ENCODE measurements at regions not wholly inside any gene's neighbourhood (a gene's known extent, or its start where the extent isn't known, plus 50 kb on each side); places are given as distances from the start of the nearest gene placed in this dataset.

GRCh38 chr2:104340162-104340561, 513.8 kb upstream of the POU3F3 start:
- no peak for DNase-seq

DNA sequence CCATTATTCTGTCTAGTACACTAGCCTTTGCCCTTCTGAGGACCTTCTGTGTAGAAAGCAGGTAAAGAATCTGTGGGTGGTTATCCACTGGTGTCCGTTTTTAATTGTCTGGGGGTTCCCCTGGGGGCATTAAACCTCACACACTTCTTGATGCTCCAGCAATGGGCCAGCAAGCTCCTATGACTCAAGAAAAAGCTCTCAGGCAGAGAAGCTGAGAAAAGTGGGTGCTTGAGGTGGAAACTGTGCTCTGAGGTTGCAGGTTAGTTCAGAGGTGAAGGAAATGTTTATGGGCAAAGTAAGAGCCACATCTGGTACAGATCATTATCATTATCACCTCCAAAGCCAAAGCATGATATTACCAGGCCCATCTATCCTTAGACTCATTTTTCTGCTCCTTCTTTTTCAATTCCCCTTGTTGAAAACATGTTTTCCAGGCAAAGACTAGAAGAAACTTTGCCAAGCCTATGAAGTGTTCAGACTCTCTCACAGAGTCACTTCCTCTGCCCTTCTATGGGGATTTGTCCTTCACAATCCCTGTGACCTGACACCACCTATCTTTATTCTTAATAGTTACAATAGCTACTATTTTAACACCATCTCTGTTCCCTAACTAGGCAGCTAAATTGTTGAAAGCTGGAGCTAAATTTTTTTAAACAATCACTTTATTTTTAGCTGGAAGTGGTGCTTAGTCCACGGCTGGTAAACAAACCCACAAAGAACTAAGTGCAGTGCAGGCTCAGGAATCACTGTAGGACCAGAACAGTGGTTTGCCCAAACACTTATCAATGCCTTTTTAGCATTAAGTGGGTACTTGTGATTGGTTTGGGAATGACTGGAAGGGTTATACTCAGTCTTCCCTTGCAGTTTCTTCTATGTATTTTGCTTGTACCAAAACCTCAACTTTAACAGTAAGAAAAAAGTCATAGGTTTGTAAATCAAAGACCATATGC, 512.8 kb upstream of the POU3F3 start:
- no peak for DNase-seq

DNA sequence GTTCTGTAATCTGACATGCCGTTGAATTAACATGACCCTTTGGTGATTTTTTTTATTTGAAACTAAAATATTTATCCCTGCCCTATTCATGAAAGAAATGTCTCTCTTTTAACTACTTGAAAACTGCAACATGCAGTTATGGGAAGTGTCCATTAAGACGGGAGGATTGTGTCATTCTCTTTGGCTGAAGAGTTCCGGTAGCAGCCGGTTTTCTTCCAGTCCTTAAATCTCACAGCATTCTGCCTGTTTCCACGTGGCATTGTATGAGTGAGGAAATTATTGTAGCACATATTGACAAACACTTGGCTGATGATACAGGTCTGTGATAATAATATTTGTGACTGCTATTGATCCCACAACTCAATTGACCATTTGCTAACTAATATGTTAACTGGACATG, 509.6 kb upstream of the POU3F3 start:
- no peak for DNase-seq

GRCh38 chr2:104344985-104345384, 508.9 kb upstream of the POU3F3 start:
- DNase-seq: no peak

DNA sequence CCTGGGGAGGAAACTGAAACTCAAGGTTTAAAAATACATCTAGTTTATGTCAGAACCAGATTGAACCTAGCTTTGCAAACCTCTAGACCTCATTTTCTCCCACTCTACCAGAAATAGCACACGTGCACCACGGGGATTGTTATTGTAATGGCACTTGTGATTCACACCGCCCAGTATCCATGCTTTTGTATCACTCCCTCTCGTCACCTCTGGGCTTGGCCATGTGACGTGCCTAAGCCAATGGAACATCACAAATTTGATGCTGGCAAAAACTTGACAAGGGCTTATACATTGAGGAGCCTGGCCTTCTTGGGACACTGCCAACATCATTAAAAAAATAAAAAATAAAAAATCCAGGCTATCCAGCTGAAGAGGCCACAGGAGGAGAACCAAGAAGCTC, 495.8 kb upstream of the POU3F3 start:
- no peak for DNase-seq

GRCh38 chr2:104361414-104361813, 492.5 kb upstream of the POU3F3 start:
- no peak for DNase-seq

- no peak for DNase-seq
These were observed 485.8 kb upstream of the POU3F3 start for GRCh38 chr2:104368089-104368488.

DNA sequence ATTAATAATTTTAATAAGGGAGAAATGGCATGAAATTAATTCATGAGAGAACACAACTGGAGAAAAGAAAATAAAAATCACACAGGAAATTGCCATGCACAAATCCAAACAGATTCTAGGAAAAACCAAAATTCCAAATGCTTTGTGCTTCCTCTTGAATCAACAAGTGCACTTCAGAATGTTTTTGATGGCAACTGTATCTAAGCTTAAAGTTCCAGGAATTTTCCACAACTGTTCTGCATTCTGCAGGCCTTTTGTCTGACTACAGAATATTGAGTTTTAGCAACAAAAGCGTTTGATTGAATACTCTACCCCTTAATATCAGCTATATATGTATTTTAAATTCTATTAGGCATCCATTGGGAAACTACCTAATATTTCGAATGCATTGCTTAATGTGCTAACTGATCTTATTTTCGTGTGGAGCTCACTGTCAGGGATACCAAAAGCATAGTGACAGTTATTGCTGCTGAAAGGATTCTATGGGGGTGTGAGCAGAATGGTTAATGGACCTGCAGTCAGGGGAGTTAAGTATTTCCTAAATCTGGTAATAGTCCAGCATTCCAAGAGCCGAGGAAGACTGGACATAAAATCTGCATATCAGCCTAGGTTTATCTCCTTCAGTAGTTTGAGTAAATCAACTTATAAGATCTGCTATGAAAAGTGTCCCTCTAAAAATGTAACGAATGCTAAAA, 482.7 kb upstream of the POU3F3 start:
- DNase-seq: no peak

DNA sequence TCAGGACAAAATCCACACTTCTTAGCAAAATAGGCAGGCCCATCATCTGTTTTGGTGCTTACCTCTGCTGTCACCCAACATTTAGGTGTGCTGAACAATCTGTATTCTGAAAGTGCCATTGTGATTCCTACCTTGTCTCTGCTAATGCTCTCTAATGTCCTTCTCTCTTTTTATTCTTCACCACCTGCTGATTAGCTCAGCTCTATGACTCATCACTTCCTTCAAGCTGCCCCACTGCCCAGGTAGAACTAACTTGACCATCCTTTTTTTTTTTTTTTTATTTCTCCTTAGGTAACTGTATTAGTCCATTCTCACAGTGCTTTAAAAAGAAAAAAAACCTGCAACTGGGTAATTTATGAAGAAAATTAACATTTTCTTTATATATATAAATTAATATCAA, 478.7 kb upstream of the POU3F3 start:
- no peak for DNase-seq

- DNase-seq: no peak
These were observed 475.0 kb upstream of the POU3F3 start for GRCh38 chr2:104378853-104379374.

DNA sequence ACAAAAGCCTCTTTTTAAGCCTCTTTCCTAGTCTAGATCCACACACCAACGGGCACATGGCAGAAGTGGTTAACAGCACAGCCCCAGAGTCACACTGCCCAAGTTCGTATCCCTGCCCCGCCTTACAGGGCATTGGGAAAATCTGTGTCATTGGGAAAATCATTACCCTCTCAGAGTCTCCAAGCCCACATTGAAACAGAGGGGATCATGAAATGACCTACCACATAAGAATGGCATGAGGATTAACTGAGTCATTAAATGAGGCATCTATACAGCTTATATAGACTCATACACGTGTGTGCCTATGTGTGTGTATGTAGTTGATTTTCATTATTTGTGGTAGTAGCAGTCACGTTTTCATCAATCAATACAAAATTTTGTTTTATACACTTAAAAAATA, 469.0 kb upstream of the POU3F3 start:
- no peak for DNase-seq

- no peak for DNase-seq
These were observed 468.2 kb upstream of the POU3F3 start for GRCh38 chr2:104385743-104386142.

DNA sequence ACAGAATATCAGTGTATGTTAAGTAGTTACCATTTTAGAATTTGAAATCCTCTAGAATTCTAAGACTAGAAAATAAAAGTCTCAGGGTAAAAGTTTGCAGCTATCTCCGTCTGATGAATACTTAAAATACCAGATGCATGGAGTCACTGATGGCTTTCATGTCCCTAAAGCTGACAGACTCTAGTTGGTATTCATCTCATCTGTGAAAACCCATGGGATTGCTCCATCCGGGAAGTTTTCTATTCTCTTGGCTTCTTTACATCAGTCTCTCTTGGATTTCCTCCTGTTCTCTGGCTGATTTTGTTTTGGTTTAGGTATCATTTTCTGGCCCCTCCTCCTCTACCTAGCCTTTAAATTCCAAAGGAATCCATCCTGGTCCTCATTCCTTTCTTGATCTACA, 465.6 kb upstream of the POU3F3 start:
- DNase-seq: no peak

GRCh38 chr2:104402825-104403224, 451.1 kb upstream of the POU3F3 start:
- no peak for DNase-seq

- DNase-seq: no peak
These were observed 449.4 kb upstream of the POU3F3 start for GRCh38 chr2:104404526-104404925.

- no peak for DNase-seq
These were observed 448.3 kb upstream of the POU3F3 start for GRCh38 chr2:104405623-104406022.

DNA sequence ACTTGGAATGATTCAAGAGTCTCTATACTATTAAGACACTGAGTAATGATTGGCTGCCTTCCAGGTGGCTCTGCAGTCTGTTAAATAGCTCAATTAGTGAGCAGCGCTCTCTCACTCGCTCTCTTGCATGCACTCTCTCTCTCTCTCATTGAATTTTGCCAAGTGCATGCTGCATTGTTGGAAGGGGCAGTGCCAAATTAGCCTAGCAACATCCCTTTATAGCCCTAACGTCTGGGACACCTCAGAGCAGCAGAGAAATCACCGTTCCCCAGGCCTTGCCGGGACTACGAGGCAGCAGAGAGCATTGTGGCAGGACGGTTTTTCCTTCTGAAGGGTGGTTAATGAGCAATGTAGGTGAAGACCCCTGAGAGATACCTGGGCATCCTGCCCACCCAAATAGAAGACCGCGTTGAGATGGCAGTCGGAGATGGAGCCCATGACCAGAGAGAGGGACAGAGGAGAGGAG, 447.6 kb upstream of the POU3F3 start:
- no peak for DNase-seq

DNA sequence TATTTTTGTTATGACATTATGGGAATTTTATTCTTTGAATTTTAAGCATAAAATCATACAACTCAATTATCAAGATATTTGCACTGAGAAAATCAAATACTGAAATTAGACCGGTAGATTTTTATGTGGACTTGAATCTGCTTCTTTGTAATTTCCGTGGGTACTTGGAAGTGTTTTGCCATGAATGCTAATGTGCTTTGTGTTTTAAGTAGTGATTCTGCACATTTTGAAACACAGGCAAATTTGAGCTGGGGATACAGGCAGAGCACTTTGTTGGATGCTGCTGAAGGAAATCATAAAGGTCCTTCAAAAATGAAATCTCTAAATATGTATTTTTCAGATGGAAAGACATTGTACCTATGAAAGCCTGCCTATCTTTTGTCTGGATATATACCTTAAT, 446.3 kb upstream of the POU3F3 start:
- DNase-seq: no peak

GRCh38 chr2:104408266-104408665, 445.6 kb upstream of the POU3F3 start:
- DNase-seq: no peak

DNA sequence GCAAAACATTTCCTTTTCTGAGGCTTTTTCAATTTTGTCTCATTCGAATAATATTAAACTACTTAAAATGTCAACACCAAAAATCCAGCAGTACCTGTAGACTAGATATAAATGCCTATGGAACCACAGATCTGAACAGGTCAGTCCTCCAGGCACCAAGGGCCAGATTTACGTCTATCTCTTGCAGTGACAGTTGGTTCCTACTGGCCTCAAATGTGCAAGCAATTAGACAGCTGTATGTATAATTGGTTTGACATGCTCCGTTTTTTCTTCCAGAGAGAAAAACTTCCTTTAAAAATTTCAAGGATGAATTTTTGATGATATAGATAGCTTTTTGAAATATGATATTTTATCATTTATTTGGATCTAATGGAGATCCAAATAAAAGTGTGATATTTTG, 443.8 kb upstream of the POU3F3 start:
- no peak for DNase-seq

DNA sequence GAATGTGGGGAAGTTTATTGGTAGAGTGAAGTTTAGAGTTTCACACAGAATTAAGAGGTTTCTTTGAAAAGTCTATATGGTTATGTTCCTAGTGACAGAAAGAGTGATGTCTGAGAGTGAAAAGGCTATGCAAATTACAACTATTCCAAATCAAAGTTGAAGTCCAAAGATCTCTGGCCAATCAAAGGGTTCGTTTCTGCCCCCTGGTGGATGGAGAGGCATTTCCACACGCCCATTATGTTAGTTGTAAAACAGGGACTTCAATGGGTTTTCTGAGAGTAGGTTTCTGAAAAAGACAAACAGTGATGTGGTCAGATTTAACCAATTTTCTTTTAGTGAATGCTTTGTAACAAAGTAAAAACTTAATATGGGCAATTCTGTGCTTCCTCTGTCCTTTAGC, 441.5 kb upstream of the POU3F3 start:
- DNase-seq: peak; percentile 35

DNA sequence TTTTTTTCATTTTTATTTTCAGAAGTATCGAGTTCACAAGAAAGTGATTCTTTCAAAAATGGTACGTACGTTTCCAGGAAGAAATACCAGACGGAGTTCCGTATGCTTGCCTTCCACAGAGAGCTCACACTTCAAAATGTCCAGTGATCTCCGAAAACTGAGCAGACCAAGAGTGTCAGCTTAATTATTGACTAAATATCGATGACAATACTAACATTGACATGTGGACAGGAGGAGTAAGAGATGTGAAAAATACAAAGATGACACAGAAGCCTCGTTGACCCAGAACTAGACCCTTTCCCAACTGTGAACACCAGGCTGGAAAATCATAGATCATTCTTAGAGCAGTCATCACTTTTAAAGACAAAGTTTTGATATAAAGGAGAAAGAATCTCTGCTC, 440.0 kb upstream of the POU3F3 start:
- no peak for DNase-seq

- no peak for DNase-seq
These were observed 438.6 kb upstream of the POU3F3 start for GRCh38 chr2:104415284-104415683.

Measured in activated CD4-positive, alpha-beta T cell treated with anti-CD3 and anti-CD28 coated beads, Interleukin-2, amount 50 U/mL, for 16 hours (primary cell).